ENCODE measurements at regions not wholly inside any gene's neighbourhood (a gene's known extent, or its start where the extent isn't known, plus 50 kb on each side); places are given as distances from the start of the nearest gene placed in this dataset.

DNA sequence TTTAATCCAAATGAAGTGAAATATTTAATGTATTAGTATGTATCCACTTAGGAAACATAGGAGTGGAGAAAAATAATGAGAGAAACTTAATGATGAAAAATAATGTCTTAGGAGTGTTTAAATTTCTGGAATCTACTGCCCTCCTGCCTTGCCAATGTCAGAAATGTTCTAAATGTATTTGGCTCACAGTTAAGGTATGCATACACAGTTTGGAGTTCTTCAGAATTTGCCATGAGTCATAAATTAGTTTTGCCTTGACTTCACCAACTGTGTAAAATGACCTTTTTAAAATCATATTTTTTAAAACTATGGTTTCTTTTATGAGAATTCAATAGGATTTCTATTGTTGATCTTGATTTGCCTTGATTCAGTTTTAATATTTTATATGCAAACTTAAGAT, 191.7 kb upstream of the HSF2 start:
- TF ChIP-seq, protein P1, sequence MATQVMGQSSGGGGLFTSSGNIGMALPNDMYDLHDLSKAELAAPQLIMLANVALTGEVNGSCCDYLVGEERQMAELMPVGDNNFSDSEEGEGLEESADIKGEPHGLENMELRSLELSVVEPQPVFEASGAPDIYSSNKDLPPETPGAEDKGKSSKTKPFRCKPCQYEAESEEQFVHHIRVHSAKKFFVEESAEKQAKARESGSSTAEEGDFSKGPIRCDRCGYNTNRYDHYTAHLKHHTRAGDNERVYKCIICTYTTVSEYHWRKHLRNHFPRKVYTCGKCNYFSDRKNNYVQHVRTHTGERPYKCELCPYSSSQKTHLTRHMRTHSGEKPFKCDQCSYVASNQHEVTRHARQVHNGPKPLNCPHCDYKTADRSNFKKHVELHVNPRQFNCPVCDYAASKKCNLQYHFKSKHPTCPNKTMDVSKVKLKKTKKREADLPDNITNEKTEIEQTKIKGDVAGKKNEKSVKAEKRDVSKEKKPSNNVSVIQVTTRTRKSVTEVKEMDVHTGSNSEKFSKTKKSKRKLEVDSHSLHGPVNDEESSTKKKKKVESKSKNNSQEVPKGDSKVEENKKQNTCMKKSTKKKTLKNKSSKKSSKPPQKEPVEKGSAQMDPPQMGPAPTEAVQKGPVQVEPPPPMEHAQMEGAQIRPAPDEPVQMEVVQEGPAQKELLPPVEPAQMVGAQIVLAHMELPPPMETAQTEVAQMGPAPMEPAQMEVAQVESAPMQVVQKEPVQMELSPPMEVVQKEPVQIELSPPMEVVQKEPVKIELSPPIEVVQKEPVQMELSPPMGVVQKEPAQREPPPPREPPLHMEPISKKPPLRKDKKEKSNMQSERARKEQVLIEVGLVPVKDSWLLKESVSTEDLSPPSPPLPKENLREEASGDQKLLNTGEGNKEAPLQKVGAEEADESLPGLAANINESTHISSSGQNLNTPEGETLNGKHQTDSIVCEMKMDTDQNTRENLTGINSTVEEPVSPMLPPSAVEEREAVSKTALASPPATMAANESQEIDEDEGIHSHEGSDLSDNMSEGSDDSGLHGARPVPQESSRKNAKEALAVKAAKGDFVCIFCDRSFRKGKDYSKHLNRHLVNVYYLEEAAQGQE (IDR thresholded peaks at IDR 0.05; ENCODE audit: low read depth), result no peak
- TF ChIP-seq FOXM1 (IDR thresholded peaks at IDR 0.05; ENCODE audit: borderline replicate concordance, low read depth) (no peak), EP300 (IDR thresholded peaks at IDR 0.05; ENCODE audit: borderline replicate concordance) (no peak), YY1 (IDR thresholded peaks at IDR 0.05; ENCODE audit: low read depth) (no peak), EGR1 (IDR thresholded peaks at IDR 0.05) (no peak), TAF1 (IDR thresholded peaks at IDR 0.05; ENCODE audit: low read depth) (no peak)
- TF ChIP-seq, protein P2, sequence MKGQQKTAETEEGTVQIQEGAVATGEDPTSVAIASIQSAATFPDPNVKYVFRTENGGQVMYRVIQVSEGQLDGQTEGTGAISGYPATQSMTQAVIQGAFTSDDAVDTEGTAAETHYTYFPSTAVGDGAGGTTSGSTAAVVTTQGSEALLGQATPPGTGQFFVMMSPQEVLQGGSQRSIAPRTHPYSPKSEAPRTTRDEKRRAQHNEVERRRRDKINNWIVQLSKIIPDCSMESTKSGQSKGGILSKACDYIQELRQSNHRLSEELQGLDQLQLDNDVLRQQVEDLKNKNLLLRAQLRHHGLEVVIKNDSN (IDR thresholded peaks at IDR 0.05), result no peak

Data from Ishikawa (cell line).